K562 (cell line): ENCODE measurements at regions not wholly inside any gene's neighbourhood (a gene's known extent, or its start where the extent isn't known, plus 50 kb on each side); places are given as distances from the start of the nearest gene placed in this dataset.

ENCODE experiments used
- ATAC-seq: fragments of 200-7000 bp; cut with Tn5 transposase; 3 replicates; pipeline ENCODE4 v1.9.1; 2020; ENCODE audit warnings: moderate library complexity
- BruUV-seq: library from RNA; stranded (reverse); fragments of 400-500 nt; replicated peaks from 2 replicates; lab custom pipeline; 2021; lab: Mats Ljungman, UMichigan
- CTCF ChIA-PET: fragments of 300-600 bp; formaldehyde crosslinking; extraction: SDS; loops from one replicate; lab custom pipeline; 2021; ENCODE audit warnings: low intra/inter-chr PET ratio; lab: Yijun Ruan, JAX
- POLR2A ChIA-PET: fragments of 300-600, 350-650 bp; sonication (Branson Sonifier 250); formaldehyde crosslinking; extraction: SDS; loops from one replicate; lab custom pipeline; 2021; ENCODE audit warnings: antibody characterized with exemption, inconsistent platforms; lab: Yijun Ruan, JAX
- DNase-seq, 4 experiments: peaks; one replicate each; pipeline versions ENCODE4 v3.0.0 to v3.0.0-alpha.2; 2011 to 2018; ENCODE audit warnings: low spot score in 3 of 4, mixed read lengths in 3 of 4; ENCODE audit errors: extremely low read depth in 1 of 4
- FAIRE-seq: peaks from 2 replicates; lab custom pipeline; 2011; peaks lifted over from hg19 to GRCh38; lab: Jason Lieb, UNC
- H2AFZ ChIP-seq: 2 replicates; pipeline ENCODE4 v1.6.0; 2011; ENCODE audit warnings: low read depth, low read length, control low read depth, inconsistent platforms
- H3K27ac ChIP-seq: fragments of 200-600 bp; 3 replicates; pipeline ENCODE4 v1.8.0; 2011; ENCODE audit warnings: low read depth, mild to moderate bottlenecking, control low read depth, inconsistent platforms, low read length, moderate library complexity, mixed read lengths; ENCODE audit errors: extremely low read depth
- H3K27me3 ChIP-seq, 2 experiments: fragments of 300-600 bp in 1 of 2; 2 replicates in 1 of 2; 3 replicates in 1 of 2; pipeline versions ENCODE4 v1.6.0 to v1.8.0; 2011; ENCODE audit warnings: inconsistent platforms in 2 of 2, low read length in 2 of 2, mild to moderate bottlenecking in 1 of 2, mixed read lengths in 1 of 2, moderate library complexity in 1 of 2; ENCODE audit not compliant: control insufficient read depth in 2 of 2, insufficient read depth in 2 of 2
- H3K36me3 ChIP-seq: fragments of 300-600 bp; 3 replicates; pipeline ENCODE4 v1.8.0; 2011; ENCODE audit warnings: mild to moderate bottlenecking, low read length, inconsistent platforms; ENCODE audit not compliant: control insufficient read depth, insufficient read depth
- H3K4me1 ChIP-seq, 2 experiments: fragments of 200-600 bp in 1 of 2; replicated peaks in 1 of 2; 2 replicates in 1 of 2; 3 replicates in 1 of 2; pipeline versions ENCODE4 v1.5.1 to v1.8.0; 2011; ENCODE audit warnings: inconsistent platforms in 2 of 2, low read length in 2 of 2, mild to moderate bottlenecking in 1 of 2, mixed read lengths in 1 of 2, moderate library complexity in 1 of 2; ENCODE audit not compliant: control insufficient read depth in 2 of 2, insufficient read depth in 2 of 2
- H3K4me2 ChIP-seq: 2 replicates; pipeline ENCODE4 v1.6.1; 2011; ENCODE audit warnings: low read length, control low read depth, inconsistent platforms, mixed read lengths; ENCODE audit not compliant: insufficient read depth
- H3K4me3 ChIP-seq: fragments of 200-600 bp; sonication (generic), shearing (Covaris generic); 2 replicates; pipeline ENCODE4 v1.5.1; 2016; ENCODE audit warnings: control low read depth, inconsistent platforms
- H3K79me2 ChIP-seq: fragments of 200-600 bp; 3 replicates; pipeline ENCODE4 v1.8.0; 2011; ENCODE audit warnings: low read length, inconsistent platforms; ENCODE audit not compliant: control insufficient read depth, insufficient read depth
- H3K9ac ChIP-seq, 2 experiments: 2 replicates each; pipeline versions ENCODE4 v1.6.0 to v1.6.1; 2011; ENCODE audit warnings: low read depth in 2 of 2, low read length in 2 of 2, control low read depth in 1 of 2, inconsistent platforms in 1 of 2, mild to moderate bottlenecking in 1 of 2, mixed read lengths in 1 of 2; ENCODE audit not compliant: insufficient read depth in 1 of 2
- H3K9me1 ChIP-seq: one replicate; pipeline ENCODE4 v1.6.0; 2011; ENCODE audit warnings: inconsistent platforms, mild to moderate bottlenecking, low read length, moderate library complexity; ENCODE audit not compliant: control insufficient read depth, insufficient read depth
- H3K9me3 ChIP-seq: replicated peaks from 2 replicates; pipeline ENCODE4 v1.5.1; 2011; ENCODE audit warnings: low read depth, low read length, inconsistent platforms; ENCODE audit not compliant: control insufficient read depth, insufficient read depth
- H4K20me1 ChIP-seq: replicated peaks from 2 replicates; pipeline ENCODE4 v1.6.1; 2011; ENCODE audit warnings: low read length, inconsistent platforms, mixed read lengths; ENCODE audit not compliant: control insufficient read depth, insufficient read depth
- ATF4 ChIP-seq: fragments of 450-650 bp; formaldehyde crosslinking; IDR thresholded peaks from 2 replicates; pipeline ENCODE4 v1.4.0; 2022; ENCODE audit warnings: mild to moderate bottlenecking, moderate library complexity
- BMI1 ChIP-seq: fragments of 150-350 bp; IDR thresholded peaks from 2 replicates; pipeline ENCODE4 v1.6.1; 2014; ENCODE audit warnings: low read length
- CTCF ChIP-seq, 3 experiments: IDR thresholded peaks in 2 of 3; conservative IDR thresholded peaks in 1 of 3; 2 replicates each; pipeline ENCODE4 v1.5.1; 2011 to 2012; ENCODE audit warnings: low read length in 3 of 3, mild to moderate bottlenecking in 3 of 3, control low read depth in 2 of 3, improper control_type of control experiment in 1 of 3, inconsistent platforms in 1 of 3, low read depth in 1 of 3, mixed read lengths in 1 of 3, moderate library complexity in 1 of 3; ENCODE audit not compliant: insufficient read depth in 2 of 3
- JUNB ChIP-seq: fragments of 450-650 bp; formaldehyde crosslinking; conservative IDR thresholded peaks from 2 replicates; pipeline ENCODE4 v1.4.0; 2020; ENCODE audit warnings: mild to moderate bottlenecking
- MCM7 ChIP-seq, 2 experiments: fragments of 450-650 bp; IDR thresholded peaks; 2 replicates each; pipeline ENCODE4 v1.6.1; 2016 to 2018
- PCBP2 ChIP-seq: fragments of 200-400 bp; formaldehyde crosslinking; IDR thresholded peaks from 2 replicates; pipeline ENCODE4 v1.6.1; 2018; ENCODE audit warnings: low read length, low read depth, mild to moderate bottlenecking, moderate library complexity; ENCODE audit not compliant: poor library complexity, severe bottlenecking
- RUNX1 ChIP-seq: sonication (generic); IDR thresholded peaks from 2 replicates; pipeline ENCODE4 v1.6.1; 2016; ENCODE audit warnings: antibody characterized with exemption, low read depth
- ZBTB9 ChIP-seq: fragments of 450-650 bp; formaldehyde crosslinking; IDR thresholded peaks from 2 replicates; pipeline ENCODE4 v1.4.0; 2020; ENCODE audit warnings: mild to moderate bottlenecking, moderate library complexity
- ZC3H4 ChIP-seq: sonication (generic); formaldehyde crosslinking; IDR thresholded peaks from 2 replicates; pipeline ENCODE4 v1.9.0; 2021; ENCODE audit warnings: missing genetic modification reagents, borderline replicate concordance
- ZNF143 ChIP-seq: sonication (generic); formaldehyde crosslinking; IDR thresholded peaks from 2 replicates; pipeline ENCODE4 v1.9.0; 2022; ENCODE audit warnings: mild to moderate bottlenecking, missing genetic modification reagents
- ZNF324 ChIP-seq: fragments of 250-450 bp; sonication (Bioruptor Pico); IDR thresholded peaks from 2 replicates; pipeline ENCODE4 v1.4.0; 2020; ENCODE audit warnings: mild to moderate bottlenecking
- WGBS: fragments of 100-300 bp; shearing (Covaris generic); methylation state at CpG from one replicate; pipeline ENCODE4 v1.1.6; 2016; ENCODE audit warnings: low coverage, mixed read lengths; ENCODE audit not compliant: insufficient coverage; ENCODE audit errors: missing lambda C conversion rate; 5-methylcytosine and 5-hydroxymethylcytosine counted together
- in situ Hi-C: fragments of 300-500 bp; cut with MboI; formaldehyde crosslinking; loops from 4 replicates; pipeline ENCODE4 v1.15.0; 2018; ENCODE audit warnings: inconsistent platforms, mixed read lengths
- intact Hi-C: fragments of 100-400 bp; cut with micrococcal nuclease; formaldehyde crosslinking; loops from 2 replicates; pipeline ENCODE4 v1.14.2; 2022

- BruUV-seq, result no TSS peak
- Histone ChIP-seq H3K27ac (no peak overlapping the region), H3K9me3 (no peaks in the 10 kb centered on the region), H3K36me3 (no peaks in the 10 kb centered on the region), H3K4me1 (no peaks in the 10 kb centered on the region; a peak in 2 of 5 replicates), H4K20me1 (no peaks in the 10 kb centered on the region), H3K79me2 (no peaks in the 10 kb centered on the region), H3K4me2 (peak overlapping the region; percentile 38; the same call in 1 of the 2 replicates), H3K27me3 (no peaks in the 10 kb centered on the region), H3K4me3 (peak overlapping the region; percentile 20; the same call in 1 of the 2 replicates), H2AFZ (no peak overlapping the region), H3K9me1 (no peaks in the 10 kb centered on the region), H3K9ac (no peak overlapping the region)
- ATAC-seq (peak; percentile 18), FAIRE-seq (no peak), DNase-seq (no peak)
- ChIA-PET CTCF (interaction anchor here (0.6 kb wide), 1 partner anchor 80 kb away, joined by 6 read pairs; no protein-coding TSS in a partner anchor), POLR2A (no interaction called here)
- intact Hi-C loops (no loop called here), in situ Hi-C loops (no loop called here)
- WGBS, result 0% methylated on average over 4 of the region's 4 CpGs
- no peak for TF ChIP-seq ZBTB9 (CRISPR knock-in tag)
- no peak for TF ChIP-seq ZNF143 (CRISPR knock-in tag)
- TF ChIP-seq MCM7 (IDR thresholded peaks at IDR 0.05), result no peak
- no peak for TF ChIP-seq JUNB (CRISPR knock-in tag)
- no peak for TF ChIP-seq PCBP2
- TF ChIP-seq BMI1, result no peak
- TF ChIP-seq ZC3H4, result no peak
- TF ChIP-seq CTCF (IDR thresholded peaks at IDR 0.05 in 2 of 3, conservative IDR thresholded peaks at IDR 0.05 in 1 of 3; ENCODE audit: insufficient read depth in 2 of 3, low read depth in 1 of 3, low read length in 3 of 3), result no peak
- TF ChIP-seq ATF4 (CRISPR knock-in tag), result no peak
- no peak for TF ChIP-seq RUNX1
- no peak for TF ChIP-seq ZNF324 (CRISPR knock-in tag)
These were observed 57.9 kb upstream of the CXADR start for GRCh38 chr21:17455028-17455353.
